ENCODE measurements at regions not wholly inside any gene's neighbourhood (a gene's known extent, or its start where the extent isn't known, plus 50 kb on each side); places are given as distances from the start of the nearest gene placed in this dataset.

GRCh38 chr17:77737442-77738265 lies 220.8 kb upstream of the TNRC6C start:
- DNase-seq, result peak; percentile 97

- DNase-seq, result peak; percentile 34
These were observed 219.6 kb upstream of the TNRC6C start for GRCh38 chr17:77738751-77739531.

GRCh38 chr17:77740481-77740880 lies 218.0 kb upstream of the TNRC6C start:
- DNase-seq, result no peak

GRCh38 chr17:77741109-77741508 lies 217.4 kb upstream of the TNRC6C start:
- no peak for DNase-seq

- no peak for DNase-seq
These were observed 215.9 kb upstream of the TNRC6C start for GRCh38 chr17:77742579-77742978.

- no peak for DNase-seq
These were observed 214.2 kb upstream of the TNRC6C start for GRCh38 chr17:77744066-77744988.

- no peak for DNase-seq
These were observed 212.8 kb upstream of the TNRC6C start for GRCh38 chr17:77745702-77746101.

- DNase-seq, result no peak
These were observed 212.1 kb upstream of the TNRC6C start for GRCh38 chr17:77746393-77746792.

- DNase-seq, result no peak
These were observed 211.5 kb upstream of the TNRC6C start for GRCh38 chr17:77746896-77747554.

GRCh38 chr17:77748436-77748835 lies 210.1 kb upstream of the TNRC6C start:
- DNase-seq, result no peak

- no peak for DNase-seq
These were observed 209.2 kb upstream of the TNRC6C start for GRCh38 chr17:77749321-77749751.

- DNase-seq, result no peak
These were observed 208.5 kb upstream of the TNRC6C start for GRCh38 chr17:77749989-77750388.

GRCh38 chr17:77750427-77751043 lies 208.0 kb upstream of the TNRC6C start:
- no peak for DNase-seq

- no peak for DNase-seq
These were observed 205.3 kb upstream of the TNRC6C start for GRCh38 chr17:77753246-77753645.

- no peak for DNase-seq
These were observed 204.7 kb upstream of the TNRC6C start for GRCh38 chr17:77753691-77754245.

GRCh38 chr17:77754956-77755355 lies 203.5 kb upstream of the TNRC6C start:
- no peak for DNase-seq

- DNase-seq, result no peak
These were observed 203.0 kb upstream of the TNRC6C start for GRCh38 chr17:77755410-77755963.

GRCh38 chr17:77756028-77756427 lies 202.5 kb upstream of the TNRC6C start:
- no peak for DNase-seq

GRCh38 chr17:77756846-77757560 lies 201.5 kb upstream of the TNRC6C start:
- no peak for DNase-seq

GRCh38 chr17:77757561-77757898 lies 201.0 kb upstream of the TNRC6C start:
- no peak for DNase-seq

- no peak for DNase-seq
These were observed 195.5 kb upstream of the TNRC6C start for GRCh38 chr17:77763023-77763422.
